8988T (cell line): ENCODE measurements at regions not wholly inside any gene's neighbourhood (a gene's known extent, or its start where the extent isn't known, plus 50 kb on each side); places are given as distances from the start of the nearest gene placed in this dataset.

Experiments used
- DNase-seq: peaks from one replicate; pipeline ENCODE4 v3.0.0; 2011

GRCh38 chr12:34292736-34293625, 270.7 kb downstream of the ALG10 start:
- no peak for DNase-seq

- no peak for DNase-seq
These were observed 271.8 kb downstream of the ALG10 start for GRCh38 chr12:34294137-34294536.

- no peak for DNase-seq
These were observed 272.5 kb downstream of the ALG10 start for GRCh38 chr12:34294671-34295365.

- no peak for DNase-seq
These were observed 273.3 kb downstream of the ALG10 start for GRCh38 chr12:34295366-34296142.

GRCh38 chr12:34296143-34297041, 274.1 kb downstream of the ALG10 start:
- no peak for DNase-seq

- no peak for DNase-seq
These were observed 275.0 kb downstream of the ALG10 start for GRCh38 chr12:34297126-34297789.

GRCh38 chr12:34297790-34298164, 275.5 kb downstream of the ALG10 start:
- DNase-seq = no peak

GRCh38 chr12:34298176-34298970, 276.1 kb downstream of the ALG10 start:
- DNase-seq = no peak

- DNase-seq = no peak
These were observed 276.9 kb downstream of the ALG10 start for GRCh38 chr12:34298971-34299801.

- DNase-seq = no peak
These were observed 277.5 kb downstream of the ALG10 start for GRCh38 chr12:34299802-34300193.

GRCh38 chr12:34300376-34301250, 278.3 kb downstream of the ALG10 start:
- no peak for DNase-seq

- no peak for DNase-seq
These were observed 279.2 kb downstream of the ALG10 start for GRCh38 chr12:34301251-34302130.

- DNase-seq = no peak
These were observed 280.0 kb downstream of the ALG10 start for GRCh38 chr12:34302131-34302885.

- DNase-seq = no peak
These were observed 281.0 kb downstream of the ALG10 start for GRCh38 chr12:34303091-34303870.

GRCh38 chr12:34304001-34304400, 281.7 kb downstream of the ALG10 start:
- no peak for DNase-seq

GRCh38 chr12:34304546-34304945, 282.2 kb downstream of the ALG10 start:
- DNase-seq = no peak
